ENCODE measurements at regions not wholly inside any gene's neighbourhood (a gene's known extent, or its start where the extent isn't known, plus 50 kb on each side); places are given as distances from the start of the nearest gene placed in this dataset.

- no peak for DNase-seq (ENCODE audit: low read depth)
- TF ChIP-seq CTCF (IDR thresholded peaks at IDR 0.05; ENCODE audit: insufficient read depth, low read depth, low read length), result no peak
- no peak overlapping the region for H3K4me3 ChIP-seq (ENCODE audit: low read depth, low read length)
Measured at GRCh38 chr1:191618181-191618580, 540.1 kb upstream of the RGS18 start.

GRCh38 chr1:191620883-191621282 is 537.4 kb upstream of the RGS18 start:
- no peak for DNase-seq (ENCODE audit: low read depth)
- no peak for TF ChIP-seq CTCF (IDR thresholded peaks at IDR 0.05; ENCODE audit: insufficient read depth, low read depth, low read length)
- no peak overlapping the region for H3K4me3 ChIP-seq (ENCODE audit: low read depth, low read length)

GRCh38 chr1:191624044-191624443 is 534.2 kb upstream of the RGS18 start:
- no peak for TF ChIP-seq CTCF (IDR thresholded peaks at IDR 0.05; ENCODE audit: insufficient read depth, low read depth, low read length)
- DNase-seq (ENCODE audit: low read depth), result no peak
- H3K4me3 ChIP-seq (ENCODE audit: low read depth, low read length), result no peak overlapping the region

GRCh38 chr1:191629836-191630235 is 528.4 kb upstream of the RGS18 start:
- no peak overlapping the region for H3K4me3 ChIP-seq (ENCODE audit: low read depth, low read length)
- TF ChIP-seq CTCF (IDR thresholded peaks at IDR 0.05; ENCODE audit: insufficient read depth, low read depth, low read length), result no peak
- no peak for DNase-seq (ENCODE audit: low read depth)

DNA sequence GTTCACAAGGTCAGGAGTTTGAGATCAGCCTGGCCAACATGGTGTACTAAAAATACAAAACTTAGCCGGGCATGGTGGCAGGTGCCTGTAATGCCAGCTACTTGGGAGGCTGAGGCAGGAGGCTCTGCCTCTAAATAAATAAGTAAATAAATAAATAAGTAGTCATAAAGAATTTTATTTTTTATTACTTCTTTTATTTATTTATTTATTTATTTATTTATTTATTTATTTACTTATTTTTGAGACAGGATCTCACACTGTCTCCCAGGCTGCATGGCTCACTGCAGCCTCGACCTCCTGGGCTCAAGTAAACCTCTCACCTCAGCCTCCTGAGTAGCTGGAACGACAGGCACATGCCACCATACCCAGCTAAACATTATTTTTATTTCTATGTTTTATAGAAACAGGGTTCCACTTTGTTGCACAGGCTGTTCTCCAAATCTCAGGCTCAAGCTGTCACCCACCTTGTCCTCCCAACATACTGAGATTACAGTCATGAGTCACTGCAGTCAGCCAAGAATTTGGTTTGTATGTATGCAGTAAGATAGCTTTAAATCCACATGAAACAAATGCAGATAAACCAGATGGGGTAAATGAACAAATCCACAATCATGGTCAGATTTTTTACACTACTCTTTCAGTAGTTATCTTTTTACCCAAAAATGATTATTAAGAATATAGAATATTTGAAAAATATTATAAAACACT is 523.3 kb upstream of the RGS18 start:
- H3K4me3 ChIP-seq (ENCODE audit: low read depth, low read length), result no peak overlapping the region
- TF ChIP-seq CTCF (IDR thresholded peaks at IDR 0.05; ENCODE audit: insufficient read depth, low read depth, low read length), result no peak
- DNase-seq (ENCODE audit: low read depth), result no peak

DNA sequence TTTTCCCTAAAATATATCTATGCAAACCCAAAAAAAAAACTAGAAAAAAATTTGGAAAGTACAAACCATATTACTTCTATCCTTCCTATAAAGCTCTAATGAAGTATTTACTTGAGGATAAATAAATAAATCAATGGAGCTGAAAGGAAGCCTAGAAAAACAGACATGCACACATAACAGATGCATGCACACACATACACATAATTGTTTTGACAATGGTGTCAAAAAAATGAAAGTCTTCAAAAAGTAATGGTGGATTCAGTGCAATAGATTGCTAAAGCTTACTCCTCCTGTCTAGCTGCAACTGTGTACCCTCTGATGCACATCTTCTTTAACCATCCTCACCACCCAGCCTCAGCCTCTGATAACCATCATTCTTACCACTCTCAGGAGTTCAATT is 521.9 kb upstream of the RGS18 start:
- H3K4me3 ChIP-seq (ENCODE audit: low read depth, low read length), result no peak overlapping the region
- no peak for TF ChIP-seq CTCF (IDR thresholded peaks at IDR 0.05; ENCODE audit: insufficient read depth, low read depth, low read length)
- no peak for DNase-seq (ENCODE audit: low read depth)
